ENCODE measurements at regions not wholly inside any gene's neighbourhood (a gene's known extent, or its start where the extent isn't known, plus 50 kb on each side); places are given as distances from the start of the nearest gene placed in this dataset.

GRCh38 chr19:31957711-31958110 lies 387.7 kb upstream of the ZNF507 start:
- no peak for DNase-seq

GRCh38 chr19:31959527-31960018 lies 385.8 kb upstream of the ZNF507 start:
- no peak for DNase-seq

GRCh38 chr19:31960474-31960873 lies 384.9 kb upstream of the ZNF507 start:
- DNase-seq: no peak

GRCh38 chr19:31961191-31961590 lies 384.2 kb upstream of the ZNF507 start:
- no peak for DNase-seq

- DNase-seq: no peak
These were observed 383.7 kb upstream of the ZNF507 start for GRCh38 chr19:31961667-31962066.

- DNase-seq: no peak
These were observed 382.8 kb upstream of the ZNF507 start for GRCh38 chr19:31962561-31962996.

GRCh38 chr19:31963746-31964145 lies 381.7 kb upstream of the ZNF507 start:
- DNase-seq: no peak

GRCh38 chr19:31969016-31969415 lies 376.4 kb upstream of the ZNF507 start:
- no peak for DNase-seq

GRCh38 chr19:31970027-31970461 lies 375.4 kb upstream of the ZNF507 start:
- DNase-seq: no peak

GRCh38 chr19:31974290-31974689 lies 371.1 kb upstream of the ZNF507 start:
- DNase-seq: no peak

- DNase-seq: no peak
These were observed 370.5 kb upstream of the ZNF507 start for GRCh38 chr19:31974941-31975340.

- DNase-seq: no peak
These were observed 369.9 kb upstream of the ZNF507 start for GRCh38 chr19:31975461-31975860.

GRCh38 chr19:31976775-31977536 lies 368.5 kb upstream of the ZNF507 start:
- no peak for DNase-seq

- DNase-seq: no peak
These were observed 366.0 kb upstream of the ZNF507 start for GRCh38 chr19:31979362-31979761.

- no peak for DNase-seq
These were observed 365.3 kb upstream of the ZNF507 start for GRCh38 chr19:31979949-31980670.

- no peak for DNase-seq
These were observed 364.6 kb upstream of the ZNF507 start for GRCh38 chr19:31980796-31981195.

GRCh38 chr19:31981545-31981944 lies 363.9 kb upstream of the ZNF507 start:
- no peak for DNase-seq

GRCh38 chr19:31983647-31984046 lies 361.8 kb upstream of the ZNF507 start:
- no peak for DNase-seq

GRCh38 chr19:31985001-31985605 lies 360.3 kb upstream of the ZNF507 start:
- no peak for DNase-seq

- no peak for DNase-seq
These were observed 358.5 kb upstream of the ZNF507 start for GRCh38 chr19:31986951-31987350.

- DNase-seq: no peak
These were observed 357.2 kb upstream of the ZNF507 start for GRCh38 chr19:31988256-31988655.

- no peak for DNase-seq
These were observed 353.3 kb upstream of the ZNF507 start for GRCh38 chr19:31991984-31992655.

GRCh38 chr19:31992750-31993149 lies 352.7 kb upstream of the ZNF507 start:
- no peak for DNase-seq

Measured in CD4-positive, alpha-beta T cell treated with Interleukin-17A for 4 hours (primary cell).